Sigmoid colon (tissue), 3 donors: ENCODE measurements at regions not wholly inside any gene's neighbourhood (a gene's known extent, or its start where the extent isn't known, plus 50 kb on each side); places are given as distances from the start of the nearest gene placed in this dataset.

ENCODE experiments used
- small RNA-seq, 3 donors: library from RNA; depleted of rRNA; stranded (forward); fragments of <200 nt; gene quantifications; one replicate each; pipeline ENCODE3, GENCODE V24; 2016

Small RNA genes lying in the stretch of these regions (small RNA-seq; reads per million reads assigned to genes)
- gene AL117339.3 (0 reads per million in 3 donors), gene RNU6-1118P (0 reads per million in 3 donors)
